Spleen (tissue), 11 donors: ENCODE measurements at regions not wholly inside any gene's neighbourhood (a gene's known extent, or its start where the extent isn't known, plus 50 kb on each side); places are given as distances from the start of the nearest gene placed in this dataset.

Source experiments
- DNase-seq: peaks from one replicate; pipeline ENCODE4 v3.0.0-alpha.2; 2020
- H3K27ac ChIP-seq, 8 donors: fragments of 200-600 bp; sonication (generic) in 7 of 8; 1 replicate in 4 of 8; 2 replicates in 4 of 8; pipeline versions ENCODE4 v1.5.0 to v1.8.0; 2016 to 2021; ENCODE audit warnings: inconsistent platforms in 4 of 8, mild to moderate bottlenecking in 4 of 8, moderate library complexity in 1 of 8
- H3K27me3 ChIP-seq, 7 donors: fragments of 200-600 bp; sonication (generic) in 6 of 7; replicated peaks in 1 of 7; 1 replicate in 4 of 7; 2 replicates in 3 of 7; pipeline versions ENCODE4 v1.5.0 to v1.8.0; 2016 to 2021; ENCODE audit warnings: inconsistent platforms in 3 of 7, mild to moderate bottlenecking in 1 of 7
- H3K36me3 ChIP-seq, 6 donors: fragments of 200-600 bp; sonication (generic) in 5 of 6; 1 replicate in 4 of 6; 2 replicates in 2 of 6; pipeline versions ENCODE4 v1.5.0 to v1.8.0; 2016 to 2021; ENCODE audit warnings: inconsistent platforms in 2 of 6
- H3K4me1 ChIP-seq, 6 donors: fragments of 200-600 bp; sonication (generic) in 5 of 6; 1 replicate in 3 of 6; 2 replicates in 3 of 6; pipeline versions ENCODE4 v1.5.0 to v1.8.0; 2016 to 2021; ENCODE audit warnings: inconsistent platforms in 3 of 6
- H3K4me3 ChIP-seq, 8 donors: fragments of 200-600 bp; sonication (generic) in 7 of 8; 1 replicate in 4 of 8; 2 replicates in 4 of 8; pipeline versions ENCODE4 v1.5.0 to v1.8.0; 2016 to 2021; ENCODE audit warnings: inconsistent platforms in 4 of 8, mild to moderate bottlenecking in 4 of 8, moderate library complexity in 2 of 8
- H3K9me3 ChIP-seq, 8 donors: fragments of 200-600 bp; sonication (generic) in 7 of 8; 1 replicate in 4 of 8; 2 replicates in 4 of 8; pipeline versions ENCODE4 v1.5.0 to v1.8.0; 2016 to 2021; ENCODE audit warnings: inconsistent platforms in 4 of 8
- POLR2A ChIP-seq, 3 donors: fragments of 450-650 bp; IDR thresholded peaks; one replicate each; pipeline ENCODE4 v1.5.1; 2017; ENCODE audit warnings: antibody characterized with exemption in 3 of 3, mild to moderate bottlenecking in 1 of 3
- POLR2AphosphoS5 ChIP-seq, 3 donors: sonication (generic); formaldehyde crosslinking; IDR thresholded peaks; one replicate each; pipeline ENCODE4 v1.5.1; 2017; ENCODE audit warnings: antibody characterized with exemption in 3 of 3
- WGBS, 5 donors: extraction: QIAGEN DNeasy Blood & Tissue Kit in 3 of 5; methylation state at CpG; one replicate each; pipeline versions ENCODE4 v1.1.5 to v1.1.7; 2013 to 2018; 5-methylcytosine and 5-hydroxymethylcytosine counted together
- intact Hi-C: fragments of 100-400 bp; cut with DNase I; formaldehyde crosslinking; loops from one replicate; pipeline ENCODE4 v1.15.0; 2023; ENCODE audit warnings: low total_unique reads
- TF ChIP-seq, protein P1 (sequence below), 11 experiments: fragments of 200-600 bp in 7 of 11; fragments of 450-650 bp in 4 of 11; sonication (generic) in 4 of 11; IDR thresholded peaks in 8 of 11; conservative IDR thresholded peaks in 3 of 11; 1 replicate in 7 of 11; 2 replicates in 4 of 11; pipeline versions ENCODE4 v1.4.0 to v1.8.0; 2016 to 2021; ENCODE audit warnings: antibody characterized with exemption in 11 of 11, inconsistent platforms in 4 of 11, mild to moderate bottlenecking in 1 of 11
- donor health status: healthy with polysubstance abuse.
- donor health status: DM: no; HTN: no; CAD: no; lungs with moderate emphysema.
- donor health status: DM: no; HTN: no; CAD: no.
- donor health status: Bipolar disorder and iron deficiency.
- donor health status: healthy.
- donor health status: DM: no; HTN: no; CAD: no.
- donor health status: DM: yes; HTN: yes; CAD: no.

DNA sequence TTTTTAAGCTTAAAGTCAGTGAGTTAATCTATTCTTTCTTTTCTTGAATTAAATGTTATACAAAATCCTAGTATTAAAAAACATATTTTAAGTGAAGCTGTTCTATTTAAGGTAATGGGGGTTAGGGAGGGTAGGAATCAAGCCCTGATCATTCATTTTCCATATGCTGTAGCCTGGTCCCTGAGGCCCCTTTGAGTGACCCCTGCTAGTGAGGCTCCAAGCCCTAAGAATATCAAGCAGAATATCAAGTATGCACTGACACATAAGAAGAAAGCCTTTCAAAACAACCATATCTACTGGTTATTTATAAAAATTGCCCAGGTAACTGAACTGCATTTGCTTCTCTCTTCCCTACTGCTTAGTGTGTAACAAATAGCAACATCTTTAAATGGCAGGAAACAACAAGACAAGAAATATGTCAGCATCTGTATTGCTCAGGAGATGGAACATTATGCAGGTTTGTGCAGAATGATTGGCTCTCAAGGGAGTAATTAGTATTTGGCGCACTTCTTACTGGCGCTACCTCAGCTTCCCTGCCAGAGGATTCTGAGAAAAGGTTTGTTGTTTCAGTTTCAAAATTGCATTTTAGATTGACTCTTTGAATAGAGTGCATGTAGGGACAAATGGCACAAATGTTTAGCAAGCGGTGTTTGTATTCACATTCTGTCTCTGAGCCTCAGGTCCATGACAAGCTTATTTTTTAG is 223.0 kb downstream of the DUSP6 start:
- intact Hi-C loops: no loop called here
- H3K4me1 ChIP-seq: peaks cover 0 to 4% (median 0%) of the 10 kb centered on the region in 6 donors
- TF ChIP-seq POLR2A (IDR thresholded peaks at IDR 0.05) (no peak), POLR2AphosphoS5 (IDR thresholded peaks at IDR 0.05) (no peak)
- TF ChIP-seq, protein P1, sequence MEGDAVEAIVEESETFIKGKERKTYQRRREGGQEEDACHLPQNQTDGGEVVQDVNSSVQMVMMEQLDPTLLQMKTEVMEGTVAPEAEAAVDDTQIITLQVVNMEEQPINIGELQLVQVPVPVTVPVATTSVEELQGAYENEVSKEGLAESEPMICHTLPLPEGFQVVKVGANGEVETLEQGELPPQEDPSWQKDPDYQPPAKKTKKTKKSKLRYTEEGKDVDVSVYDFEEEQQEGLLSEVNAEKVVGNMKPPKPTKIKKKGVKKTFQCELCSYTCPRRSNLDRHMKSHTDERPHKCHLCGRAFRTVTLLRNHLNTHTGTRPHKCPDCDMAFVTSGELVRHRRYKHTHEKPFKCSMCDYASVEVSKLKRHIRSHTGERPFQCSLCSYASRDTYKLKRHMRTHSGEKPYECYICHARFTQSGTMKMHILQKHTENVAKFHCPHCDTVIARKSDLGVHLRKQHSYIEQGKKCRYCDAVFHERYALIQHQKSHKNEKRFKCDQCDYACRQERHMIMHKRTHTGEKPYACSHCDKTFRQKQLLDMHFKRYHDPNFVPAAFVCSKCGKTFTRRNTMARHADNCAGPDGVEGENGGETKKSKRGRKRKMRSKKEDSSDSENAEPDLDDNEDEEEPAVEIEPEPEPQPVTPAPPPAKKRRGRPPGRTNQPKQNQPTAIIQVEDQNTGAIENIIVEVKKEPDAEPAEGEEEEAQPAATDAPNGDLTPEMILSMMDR (IDR thresholded peaks at IDR 0.05 in 8 of 11, conservative IDR thresholded peaks at IDR 0.05 in 3 of 11): no peak
- no peak overlapping the region for H3K4me3 ChIP-seq
- H3K27me3 ChIP-seq: no peaks in the 10 kb centered on the region
- H3K9me3 ChIP-seq: no peaks in the 10 kb centered on the region
- H3K27ac ChIP-seq: no peak overlapping the region
- no peaks in the 10 kb centered on the region for H3K36me3 ChIP-seq
- DNase-seq: no peak
- WGBS, 5 donors: 84 to 96% (median 87%) methylated on average over 3 of the region's 3 CpGs

- intact Hi-C loops: no loop called here
- no peak for DNase-seq
- Histone ChIP-seq H3K9me3 (no peaks in the 10 kb centered on the region), H3K4me1 (peaks cover 0 to 4% (median 0%) of the 10 kb centered on the region in 6 donors), H3K27me3 (no peaks in the 10 kb centered on the region), H3K27ac (no peak overlapping the region), H3K4me3 (no peak overlapping the region), H3K36me3 (no peaks in the 10 kb centered on the region)
- 80 to 87% (median 85%) methylated on average over 3 of the region's 3 CpGs for WGBS, 5 donors
- TF ChIP-seq POLR2A (IDR thresholded peaks at IDR 0.05) (no peak), POLR2AphosphoS5 (IDR thresholded peaks at IDR 0.05) (no peak)
Observed at GRCh38 chr12:89126712-89127111, 225.6 kb downstream of the DUSP6 start.

GRCh38 chr12:89122852-89123251 is 229.4 kb downstream of the DUSP6 start:
- TF ChIP-seq POLR2A (IDR thresholded peaks at IDR 0.05) (no peak), POLR2AphosphoS5 (IDR thresholded peaks at IDR 0.05) (no peak)
- TF ChIP-seq, protein P1 (IDR thresholded peaks at IDR 0.05 in 8 of 11, conservative IDR thresholded peaks at IDR 0.05 in 3 of 11): no peak
- WGBS, 5 donors: 79 to 100% (median 96%) methylated on average over 1 of the region's 1 CpG

GRCh38 chr12:89117448-89118034 is 234.8 kb downstream of the DUSP6 start:
- intact Hi-C loops: no loop called here
- no peaks in the 10 kb centered on the region for H3K9me3 ChIP-seq
- peaks cover 0 to 9% (median 2%) of the 10 kb centered on the region in 6 donors for H3K4me1 ChIP-seq
- H3K4me3 ChIP-seq: no peak overlapping the region
- H3K27me3 ChIP-seq: no peaks in the 10 kb centered on the region
- no peaks in the 10 kb centered on the region for H3K36me3 ChIP-seq
- no peak for TF ChIP-seq POLR2AphosphoS5 (IDR thresholded peaks at IDR 0.05)
- no peak for TF ChIP-seq POLR2A (IDR thresholded peaks at IDR 0.05)
- TF ChIP-seq, protein P1 (IDR thresholded peaks at IDR 0.05 in 8 of 11, conservative IDR thresholded peaks at IDR 0.05 in 3 of 11): no peak
- no peak for DNase-seq
- H3K27ac ChIP-seq: peak overlapping the region in 2 of 8 donors; percentile 2 to 7
- WGBS, 5 donors: 8 to 19% (median 10%) methylated on average over 2 of the region's 2 CpGs

More at GRCh38 chr12:89122852-89123251, 229.4 kb downstream of the DUSP6 start:
- Histone ChIP-seq H3K4me1 (peaks cover 0 to 5% (median under 1%) of the 10 kb centered on the region in 6 donors), H3K4me3 (no peak overlapping the region), H3K36me3 (no peaks in the 10 kb centered on the region), H3K27ac (no peak overlapping the region), H3K27me3 (no peaks in the 10 kb centered on the region), H3K9me3 (no peaks in the 10 kb centered on the region)
- DNase-seq: no peak
- intact Hi-C loops: no loop called here
